Left ventricle myocardium inferior (tissue), 1 donor: ENCODE measurements at regions not wholly inside any gene's neighbourhood (a gene's known extent, or its start where the extent isn't known, plus 50 kb on each side); places are given as distances from the start of the nearest gene placed in this dataset. TPM values are rescaled to one million over a fixed set of nuclear protein-coding genes. Genes with fewer than 3 reads are reported as not detected.
"Not testable (repeated sequence)": the region's sequence is repeated elsewhere in the genome, so short reads cannot be mapped to it uniquely, and the experiment has no call there.

Source experiments
- DNase-seq: peaks from one replicate; pipeline ENCODE4 v3.0.0-alpha.2; 2020
- H3K27ac ChIP-seq: fragments of 200-600 bp; replicated peaks from 2 replicates; pipeline ENCODE4 v1.8.0; 2021
- H3K27me3 ChIP-seq: fragments of 200-600 bp; 2 replicates; pipeline ENCODE4 v1.8.0; 2021; ENCODE audit warnings: low read depth
- H3K36me3 ChIP-seq: fragments of 200-600 bp; 2 replicates; pipeline ENCODE4 v1.8.0; 2021
- H3K4me1 ChIP-seq: fragments of 200-600 bp; 2 replicates; pipeline ENCODE4 v1.8.0; 2021
- H3K4me3 ChIP-seq: fragments of 200-600 bp; 2 replicates; pipeline ENCODE4 v1.8.0; 2021; ENCODE audit warnings: mild to moderate bottlenecking, moderate library complexity
- H3K9me3 ChIP-seq: fragments of 200-600 bp; replicated peaks from 2 replicates; pipeline ENCODE4 v1.8.0; 2021
- intact Hi-C: fragments of 100-400 bp; cut with micrococcal nuclease; formaldehyde crosslinking; loops from one replicate; pipeline ENCODE4 v1.11.0; 2022
- microRNA-seq: library from miRNA; unstranded; fragments of <30 nt; microRNA quantifications from one replicate; pipeline ENCODE4 v1.2.0, GENCODE V29; 2020
- TF ChIP-seq, protein P1 (sequence below): fragments of 200-600 bp; IDR thresholded peaks from 2 replicates; pipeline ENCODE4 v1.8.0; 2021; ENCODE audit warnings: antibody characterized with exemption, mild to moderate bottlenecking, borderline replicate concordance
- donor health status: DM: no; HTN: yes; CAD: no; lungs with severe emphysema.

DNA sequence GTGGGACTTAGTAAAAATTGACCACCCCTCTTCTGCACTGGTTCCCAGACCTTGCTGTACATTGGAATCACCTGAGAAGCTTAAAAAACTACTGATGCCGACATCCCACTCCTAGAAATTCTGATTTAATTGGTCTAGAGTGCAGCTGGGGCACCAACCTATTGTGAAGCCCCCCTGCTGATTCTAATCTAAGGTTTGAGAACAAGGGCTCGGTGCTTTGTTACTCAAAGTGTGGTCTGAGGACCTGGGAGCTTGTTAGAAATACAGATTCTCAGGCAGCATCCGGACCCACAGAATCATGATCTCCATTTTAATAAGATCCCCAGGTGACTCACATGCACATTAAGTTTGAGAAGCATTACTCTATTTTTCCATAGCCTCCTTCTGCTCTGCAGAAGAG, 57.8 kb upstream of the LPAR1 start:
- Histone ChIP-seq H3K4me3 (no peak overlapping the region), H3K27ac (no peak overlapping the region), H3K4me1 (peaks cover 7% of the 10 kb centered on the region), H3K27me3 (peaks cover 7% of the 10 kb centered on the region), H3K36me3 (no peaks in the 10 kb centered on the region), H3K9me3 (no peaks in the 10 kb centered on the region)
- intact Hi-C loops, result no loop called here
- TF ChIP-seq, protein P1, sequence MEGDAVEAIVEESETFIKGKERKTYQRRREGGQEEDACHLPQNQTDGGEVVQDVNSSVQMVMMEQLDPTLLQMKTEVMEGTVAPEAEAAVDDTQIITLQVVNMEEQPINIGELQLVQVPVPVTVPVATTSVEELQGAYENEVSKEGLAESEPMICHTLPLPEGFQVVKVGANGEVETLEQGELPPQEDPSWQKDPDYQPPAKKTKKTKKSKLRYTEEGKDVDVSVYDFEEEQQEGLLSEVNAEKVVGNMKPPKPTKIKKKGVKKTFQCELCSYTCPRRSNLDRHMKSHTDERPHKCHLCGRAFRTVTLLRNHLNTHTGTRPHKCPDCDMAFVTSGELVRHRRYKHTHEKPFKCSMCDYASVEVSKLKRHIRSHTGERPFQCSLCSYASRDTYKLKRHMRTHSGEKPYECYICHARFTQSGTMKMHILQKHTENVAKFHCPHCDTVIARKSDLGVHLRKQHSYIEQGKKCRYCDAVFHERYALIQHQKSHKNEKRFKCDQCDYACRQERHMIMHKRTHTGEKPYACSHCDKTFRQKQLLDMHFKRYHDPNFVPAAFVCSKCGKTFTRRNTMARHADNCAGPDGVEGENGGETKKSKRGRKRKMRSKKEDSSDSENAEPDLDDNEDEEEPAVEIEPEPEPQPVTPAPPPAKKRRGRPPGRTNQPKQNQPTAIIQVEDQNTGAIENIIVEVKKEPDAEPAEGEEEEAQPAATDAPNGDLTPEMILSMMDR, result no peak
- DNase-seq, result no peak

DNA sequence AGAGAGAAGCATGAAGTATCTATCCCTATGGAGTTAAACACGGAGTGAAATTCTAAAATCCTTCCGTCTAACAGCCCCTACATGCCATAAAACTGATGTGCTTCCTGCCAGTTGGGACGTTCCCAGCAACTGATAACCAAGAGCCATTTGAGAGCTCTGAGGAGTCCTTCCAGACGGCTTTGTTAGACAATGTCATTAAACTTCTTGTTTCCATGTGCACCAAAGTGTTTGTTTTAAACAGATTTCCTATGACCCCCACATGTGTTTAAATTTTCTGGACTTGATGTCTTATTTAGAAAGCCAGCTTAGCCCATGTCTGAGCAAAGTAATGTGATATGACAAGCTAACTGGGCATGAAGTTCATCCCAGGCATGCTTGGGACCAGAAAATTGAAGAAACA, 57.2 kb upstream of the LPAR1 start:
- Histone ChIP-seq H3K36me3 (no peaks in the 10 kb centered on the region), H3K27me3 (peaks cover 7% of the 10 kb centered on the region), H3K9me3 (no peaks in the 10 kb centered on the region), H3K4me3 (no peak overlapping the region), H3K27ac (peak overlapping the region; percentile 58), H3K4me1 (peaks cover 7% of the 10 kb centered on the region)
- TF ChIP-seq, protein P1, result no peak
- intact Hi-C loops, result no loop called here
- no peak for DNase-seq

DNA sequence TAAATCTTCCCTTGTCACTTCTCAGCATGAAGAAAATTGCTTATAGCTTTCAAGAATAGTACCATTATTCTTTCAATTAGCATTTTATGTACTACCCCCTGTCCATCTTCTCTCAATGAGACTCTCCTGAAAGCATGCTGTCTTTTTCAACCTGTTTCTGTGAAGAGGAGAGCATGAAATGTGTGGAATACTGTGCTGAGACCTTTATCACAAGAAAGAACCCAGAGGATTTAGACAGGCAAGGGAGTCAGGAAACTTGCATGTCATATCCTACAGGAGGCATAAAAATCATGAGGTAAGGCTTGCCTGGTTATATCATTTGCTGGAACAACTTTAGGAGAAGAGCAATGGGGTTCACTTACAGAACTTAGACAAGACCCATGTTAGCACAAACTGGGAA, 56.7 kb upstream of the LPAR1 start:
- DNase-seq, result no peak
- intact Hi-C loops, result no loop called here
- peak overlapping the region; percentile 58 for H3K27ac ChIP-seq
- TF ChIP-seq, protein P1, result no peak
- peaks cover 7% of the 10 kb centered on the region for H3K27me3 ChIP-seq
- H3K4me3 ChIP-seq, result no peak overlapping the region
- H3K36me3 ChIP-seq, result no peaks in the 10 kb centered on the region
- H3K4me1 ChIP-seq, result peaks cover 7% of the 10 kb centered on the region
- H3K9me3 ChIP-seq, result no peaks in the 10 kb centered on the region

DNA sequence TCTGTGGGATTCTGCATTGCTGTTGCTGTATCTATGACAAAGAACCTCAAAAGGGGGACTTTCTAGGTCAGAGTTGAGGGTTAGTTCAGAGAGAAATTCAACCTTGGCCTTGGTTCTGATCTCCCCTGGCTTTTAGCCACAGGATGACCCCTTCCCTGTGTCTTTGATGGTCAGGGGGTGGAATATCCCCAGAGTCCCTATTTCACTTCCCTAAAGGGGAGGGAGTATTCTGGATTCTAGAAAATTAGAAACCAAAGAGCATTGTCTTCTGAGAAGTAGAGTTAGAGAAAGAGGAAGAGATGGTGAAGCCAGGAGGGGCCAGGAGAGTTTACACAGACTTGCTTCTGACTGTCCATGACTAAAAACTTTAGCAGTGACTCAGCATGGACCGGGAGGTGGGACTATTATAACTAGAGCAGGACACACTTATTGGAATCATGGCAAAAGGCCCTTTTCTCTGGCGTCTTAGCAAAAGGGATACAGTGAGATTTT, 56.2 kb upstream of the LPAR1 start:
- peaks cover 7% of the 10 kb centered on the region for H3K27me3 ChIP-seq
- H3K9me3 ChIP-seq, result no peaks in the 10 kb centered on the region
- no peak for DNase-seq
- peaks cover 7% of the 10 kb centered on the region for H3K4me1 ChIP-seq
- TF ChIP-seq, protein P1, result no peak
- no peak overlapping the region for H3K4me3 ChIP-seq
- no peaks in the 10 kb centered on the region for H3K36me3 ChIP-seq
- intact Hi-C loops, result no loop called here
- H3K27ac ChIP-seq, result peak overlapping the region; percentile 58

DNA sequence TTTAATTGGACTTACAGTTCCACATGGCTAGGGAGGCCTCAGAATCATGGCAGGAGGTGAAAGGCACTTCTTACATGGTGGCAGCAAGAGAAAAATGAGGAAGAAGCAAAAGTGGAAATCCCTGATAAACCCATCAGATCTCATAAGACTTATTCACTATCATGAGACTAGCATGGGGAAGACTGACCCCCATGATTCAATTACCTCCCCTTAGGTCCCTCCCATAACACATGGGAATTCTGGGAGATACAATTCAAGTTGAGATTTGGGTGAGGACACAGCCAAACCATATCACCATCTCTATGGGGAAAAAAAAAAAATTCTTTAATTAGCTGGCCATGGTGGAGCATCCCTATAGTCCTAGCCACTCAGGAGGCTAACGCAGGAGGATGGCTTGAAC, 53.9 kb upstream of the LPAR1 start:
- H3K27ac ChIP-seq, H3K4me1 ChIP-seq, H3K36me3 ChIP-seq, DNase-seq, H3K27me3 ChIP-seq, H3K4me3 ChIP-seq, intact Hi-C loops: not testable (repeated sequence)
- H3K9me3 ChIP-seq, result peaks cover 15% of the 10 kb centered on the region

Small RNA genes lying in the stretch of these regions (microRNA-seq; reads per million reads assigned to microRNA genes)
- not detected for gene MIR7702
